HepG2 (cell line): ENCODE measurements at regions not wholly inside any gene's neighbourhood (a gene's known extent, or its start where the extent isn't known, plus 50 kb on each side); places are given as distances from the start of the nearest gene placed in this dataset.
A peak's percentile ranks its signal among the peaks of the same experiment; 100 is the strongest.
"Not testable (repeated sequence)": the region's sequence is repeated elsewhere in the genome, so short reads cannot be mapped to it uniquely, and the experiment has no call there.

Experiments used
- ATAC-seq: fragments of 200-7000 bp; cut with Tn5 transposase; 3 replicates; pipeline ENCODE4 v1.9.1; 2020; ENCODE audit warnings: mild to moderate bottlenecking, moderate library complexity
- BruUV-seq: library from RNA; stranded (reverse); fragments of 400-500 nt; replicated peaks from 2 replicates; lab custom pipeline; 2021; lab: Mats Ljungman, UMichigan
- CTCF ChIA-PET: fragments of 300-600 bp; formaldehyde crosslinking; extraction: SDS; loops from one replicate; lab custom pipeline; 2021; ENCODE audit warnings: low total read pairs, inconsistent platforms, low intra/inter-chr PET ratio; lab: Yijun Ruan, JAX
- POLR2A ChIA-PET: fragments of 350-600 bp; sonication (Branson Sonifier 250); formaldehyde crosslinking; loops from one replicate; lab custom pipeline; 2020; ENCODE audit warnings: antibody characterized with exemption, inconsistent platforms; lab: Yijun Ruan, JAX
- DNase-seq: peaks from one replicate; pipeline ENCODE4 v3.0.0-alpha.2; 2015; ENCODE audit warnings: low spot score
- FAIRE-seq: peaks from 3 replicates; lab custom pipeline; 2011; peaks lifted over from hg19 to GRCh38; lab: Jason Lieb, UNC
- H2AFZ ChIP-seq: one replicate; pipeline ENCODE4 v1.6.1; 2011; ENCODE audit warnings: low read length, inconsistent platforms
- H3K27ac ChIP-seq: fragments of 300-600 bp; 3 replicates; pipeline ENCODE4 v1.8.0; 2011; ENCODE audit warnings: mixed run types, mild to moderate bottlenecking, mixed read lengths, low read length, inconsistent platforms; ENCODE audit not compliant: insufficient read depth; ENCODE audit errors: extremely low read length
- H3K27me3 ChIP-seq, 2 experiments: fragments of 200-600 bp in 1 of 2; 2 replicates in 1 of 2; 3 replicates in 1 of 2; pipeline versions ENCODE4 v1.6.0 to v1.8.0; 2011; ENCODE audit warnings: low read length in 2 of 2, mild to moderate bottlenecking in 2 of 2, moderate library complexity in 2 of 2, inconsistent platforms in 1 of 2; ENCODE audit not compliant: insufficient read depth in 2 of 2, control insufficient read depth in 1 of 2
- H3K36me3 ChIP-seq, 2 experiments: fragments of 200-600 bp in 1 of 2; replicated peaks in 1 of 2; 2 replicates in 1 of 2; 3 replicates in 1 of 2; pipeline versions ENCODE4 v1.5.1 to v1.8.0; 2011; ENCODE audit warnings: low read length in 2 of 2, inconsistent platforms in 1 of 2; ENCODE audit not compliant: insufficient read depth in 2 of 2, control insufficient read depth in 1 of 2
- H3K4me1 ChIP-seq: 2 replicates; pipeline ENCODE4 v1.5.1; 2012; ENCODE audit warnings: low read length, inconsistent platforms; ENCODE audit not compliant: insufficient read depth
- H3K4me2 ChIP-seq: 2 replicates; pipeline ENCODE4 v1.6.0; 2011; ENCODE audit warnings: low read depth, low read length, inconsistent platforms
- H3K4me3 ChIP-seq, 3 experiments: fragments of 200-600 bp in 1 of 3; sonication (generic), shearing (Covaris generic) in 1 of 3; replicated peaks in 1 of 3; 2 replicates each; pipeline ENCODE4 v1.5.1; 2011 to 2016; ENCODE audit warnings: low read length in 3 of 3, inconsistent platforms in 2 of 3, low read depth in 2 of 3, mild to moderate bottlenecking in 2 of 3, control low read depth in 1 of 3, mixed read lengths in 1 of 3; ENCODE audit not compliant: insufficient read depth in 1 of 3
- H3K79me2 ChIP-seq: one replicate; pipeline ENCODE4 v1.6.1; 2011; ENCODE audit warnings: low read length, inconsistent platforms; ENCODE audit not compliant: insufficient read depth
- H3K9ac ChIP-seq: 2 replicates; pipeline ENCODE4 v1.6.0; 2011; ENCODE audit warnings: mild to moderate bottlenecking, low read depth, low read length, inconsistent platforms; ENCODE audit not compliant: insufficient read depth
- H3K9me3 ChIP-seq: 2 replicates; pipeline ENCODE4 v1.5.1; 2012; ENCODE audit warnings: mild to moderate bottlenecking, low read length
- H4K20me1 ChIP-seq: 2 replicates; pipeline ENCODE4 v1.6.0; 2011; ENCODE audit warnings: inconsistent platforms, mild to moderate bottlenecking, low read length, moderate library complexity; ENCODE audit not compliant: insufficient read depth
- MIXL1 ChIP-seq: IDR thresholded peaks from 2 replicates; pipeline ENCODE4 v1.6.1; 2016
- SMC3 ChIP-seq: IDR thresholded peaks from 2 replicates; pipeline ENCODE4 v1.6.1; 2011; ENCODE audit warnings: low read length, improper control_type of control experiment
- STAG1 ChIP-seq: sonication (generic); formaldehyde crosslinking; IDR thresholded peaks from 2 replicates; pipeline ENCODE4 v1.4.0; 2020; ENCODE audit warnings: missing genetic modification reagents
- WGBS: methylation state at CpG from one replicate; pipeline ENCODE4 v1.1.6; 2017; ENCODE audit warnings: low lambda C conversion rate; 5-methylcytosine and 5-hydroxymethylcytosine counted together
- in situ Hi-C: cut with HindIII; loops from 2 replicates; pipeline ENCODE4 v1.10.0; 2017; ENCODE audit warnings: low pct_unique_long_range_greater_than_20kb; ENCODE audit not compliant: extremely low pct_ligation_motif_present
- intact Hi-C: fragments of 100-400 bp; cut with micrococcal nuclease; formaldehyde crosslinking; loops from one replicate; pipeline ENCODE4 v1.10.0; 2022; ENCODE audit not compliant: unreplicated experiment

GRCh38 chr1:120542365-120542764 is 127.5 kb downstream of the NBPF8 start:
- H3K36me3 ChIP-seq, in situ Hi-C loops, intact Hi-C loops, DNase-seq, H3K4me3 ChIP-seq, ATAC-seq, H3K4me2 ChIP-seq, H3K9ac ChIP-seq, H3K27ac ChIP-seq, H3K9me3 ChIP-seq, H2AFZ ChIP-seq, CTCF ChIA-PET, FAIRE-seq, H3K79me2 ChIP-seq, H3K27me3 ChIP-seq, BruUV-seq, H4K20me1 ChIP-seq, POLR2A ChIA-PET, H3K4me1 ChIP-seq: not testable (repeated sequence)
- WGBS = no CpG with 5 or more reads among the region's 2 CpGs

- POLR2A ChIA-PET, H2AFZ ChIP-seq, H3K36me3 ChIP-seq, CTCF ChIA-PET, H3K27me3 ChIP-seq, H3K4me3 ChIP-seq, H3K9ac ChIP-seq, H4K20me1 ChIP-seq, H3K4me2 ChIP-seq, BruUV-seq, intact Hi-C loops, H3K79me2 ChIP-seq, DNase-seq, ATAC-seq, H3K9me3 ChIP-seq, H3K4me1 ChIP-seq, FAIRE-seq, in situ Hi-C loops, H3K27ac ChIP-seq: not testable (repeated sequence)
- 75% methylated on average over 1 of the region's 2 CpGs for WGBS
Observed at GRCh38 chr1:120542940-120543339, 128.1 kb downstream of the NBPF8 start.

GRCh38 chr1:120544434-120544833 is 129.6 kb downstream of the NBPF8 start:
- H3K4me1 ChIP-seq, POLR2A ChIA-PET, FAIRE-seq, H4K20me1 ChIP-seq, H2AFZ ChIP-seq, DNase-seq, H3K9ac ChIP-seq, in situ Hi-C loops, BruUV-seq, H3K79me2 ChIP-seq, H3K4me2 ChIP-seq, intact Hi-C loops, H3K4me3 ChIP-seq, H3K9me3 ChIP-seq, H3K27ac ChIP-seq, H3K36me3 ChIP-seq, H3K27me3 ChIP-seq, CTCF ChIA-PET: not testable (repeated sequence)
- peak; percentile 92 for ATAC-seq
- TF ChIP-seq MIXL1 (CRISPR knock-in tag) (peak; percentile 57; the same call in 1 of the 2 replicates), STAG1 (CRISPR knock-in tag) (peak; percentile 75), SMC3 (0 out of 2 replicates have a peak, but pooled peaks have one; percentile 2)
- WGBS = 43% methylated on average over 2 of the region's 2 CpGs

- H3K9me3 ChIP-seq, H3K4me1 ChIP-seq, H3K27ac ChIP-seq, ATAC-seq, H3K4me3 ChIP-seq, POLR2A ChIA-PET, in situ Hi-C loops, H4K20me1 ChIP-seq, H3K79me2 ChIP-seq, H3K36me3 ChIP-seq, CTCF ChIA-PET, H2AFZ ChIP-seq, H3K4me2 ChIP-seq, FAIRE-seq, BruUV-seq, intact Hi-C loops, H3K9ac ChIP-seq, H3K27me3 ChIP-seq, DNase-seq: not testable (repeated sequence)
- WGBS = 89% methylated on average over 1 of the region's 2 CpGs
Observed at GRCh38 chr1:120550335-120550734, 135.5 kb downstream of the NBPF8 start.
